HG02943 (cell line): ENCODE measurements at regions not wholly inside any gene's neighbourhood (a gene's known extent, or its start where the extent isn't known, plus 50 kb on each side); places are given as distances from the start of the nearest gene placed in this dataset.
"Not testable (repeated sequence)": the region's sequence is repeated elsewhere in the genome, so short reads cannot be mapped to it uniquely, and the experiment has no call there.

Source experiments
- ATAC-seq: cut with Tn5 transposase; IDR thresholded peaks from one replicate; pipeline ENCODE4 v1.9.1; 2021; ENCODE audit warnings: mild to moderate bottlenecking, low read depth, moderate library complexity; ENCODE audit not compliant: unreplicated experiment

DNA sequence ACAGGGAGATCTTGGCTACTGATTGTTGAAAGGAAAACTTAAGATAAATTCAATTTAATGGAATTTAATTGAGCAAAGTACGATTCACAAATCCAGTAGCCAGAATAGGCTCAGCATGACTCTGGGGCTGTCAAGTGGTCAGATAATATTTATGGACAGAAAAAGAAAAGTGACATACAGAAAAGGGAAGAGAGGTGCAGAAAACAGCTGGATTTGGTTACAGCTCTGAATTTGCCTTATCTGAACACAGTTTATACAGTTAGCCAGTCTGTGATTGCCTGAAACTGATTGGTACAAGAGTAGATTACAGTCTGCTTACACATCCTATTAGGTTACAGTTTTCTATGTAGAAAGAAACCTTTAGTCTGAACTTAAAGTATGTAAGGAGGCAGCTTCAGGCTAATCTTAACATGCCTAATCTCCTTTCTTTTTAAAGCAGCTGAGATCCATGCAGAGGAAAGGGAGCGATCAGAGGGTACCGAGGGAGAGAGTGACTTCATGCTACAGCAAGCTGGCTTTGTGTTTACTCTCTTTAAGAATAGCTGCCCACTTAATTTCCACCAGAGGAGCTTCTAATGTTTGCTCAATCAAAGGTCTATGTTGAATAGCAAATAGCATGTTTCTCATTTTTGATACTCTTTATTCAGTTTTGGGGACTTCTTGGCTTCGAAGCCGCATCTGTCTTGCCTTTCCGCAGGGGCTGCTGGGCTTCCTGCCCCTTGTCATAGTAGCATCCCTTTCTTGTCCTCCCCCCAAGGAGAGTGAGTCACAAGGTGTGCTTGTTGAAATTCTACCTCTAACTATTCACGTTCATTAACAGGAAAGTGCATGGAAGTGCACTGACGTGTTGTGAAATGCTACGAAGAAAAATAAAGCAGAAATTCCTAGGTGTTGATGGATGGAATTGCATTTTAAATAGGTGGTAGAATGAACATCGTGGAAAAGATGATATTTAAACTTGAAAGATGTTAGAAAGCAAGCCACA, 761.2 kb downstream of the TAF11L14 start:
- ATAC-seq, result no peak

DNA sequence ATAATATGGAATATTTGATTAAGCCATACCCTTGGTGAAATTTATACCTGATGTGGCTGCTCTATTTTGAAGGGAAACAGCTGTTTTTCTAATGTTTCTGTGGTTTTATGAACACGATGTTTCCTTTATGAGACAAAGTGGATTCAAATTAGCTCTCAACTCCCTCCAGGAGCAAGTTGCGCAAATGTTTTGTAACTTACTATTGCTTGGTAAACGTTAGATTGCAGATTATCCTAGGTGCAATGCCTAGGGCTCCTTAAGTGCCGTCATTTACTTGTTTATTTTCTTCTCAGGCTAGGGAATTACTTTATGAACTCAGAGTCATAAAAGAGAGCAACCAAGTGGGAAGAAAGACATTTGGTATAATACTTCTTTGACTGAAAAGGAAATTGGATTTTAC, 763.1 kb downstream of the TAF11L14 start:
- no peak for ATAC-seq

DNA sequence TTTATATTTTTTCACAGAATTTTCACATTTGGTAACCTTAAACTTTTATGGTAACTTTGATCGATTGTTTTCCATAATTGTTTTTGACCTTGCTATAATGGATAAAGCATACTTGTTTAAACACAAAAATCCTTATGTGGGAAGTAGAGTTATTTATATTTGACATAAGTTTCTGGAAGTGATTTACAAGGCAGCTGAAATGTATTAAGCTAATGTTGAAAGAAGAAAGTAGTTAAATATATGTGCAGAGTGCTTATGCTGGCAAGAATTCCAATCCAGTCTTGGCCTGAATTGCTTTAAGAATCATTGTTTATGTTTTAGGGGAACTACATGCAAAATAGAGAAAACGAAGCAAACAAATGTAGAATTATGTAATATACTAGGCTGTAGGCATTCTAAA, 763.6 kb downstream of the TAF11L14 start:
- ATAC-seq, result no peak

DNA sequence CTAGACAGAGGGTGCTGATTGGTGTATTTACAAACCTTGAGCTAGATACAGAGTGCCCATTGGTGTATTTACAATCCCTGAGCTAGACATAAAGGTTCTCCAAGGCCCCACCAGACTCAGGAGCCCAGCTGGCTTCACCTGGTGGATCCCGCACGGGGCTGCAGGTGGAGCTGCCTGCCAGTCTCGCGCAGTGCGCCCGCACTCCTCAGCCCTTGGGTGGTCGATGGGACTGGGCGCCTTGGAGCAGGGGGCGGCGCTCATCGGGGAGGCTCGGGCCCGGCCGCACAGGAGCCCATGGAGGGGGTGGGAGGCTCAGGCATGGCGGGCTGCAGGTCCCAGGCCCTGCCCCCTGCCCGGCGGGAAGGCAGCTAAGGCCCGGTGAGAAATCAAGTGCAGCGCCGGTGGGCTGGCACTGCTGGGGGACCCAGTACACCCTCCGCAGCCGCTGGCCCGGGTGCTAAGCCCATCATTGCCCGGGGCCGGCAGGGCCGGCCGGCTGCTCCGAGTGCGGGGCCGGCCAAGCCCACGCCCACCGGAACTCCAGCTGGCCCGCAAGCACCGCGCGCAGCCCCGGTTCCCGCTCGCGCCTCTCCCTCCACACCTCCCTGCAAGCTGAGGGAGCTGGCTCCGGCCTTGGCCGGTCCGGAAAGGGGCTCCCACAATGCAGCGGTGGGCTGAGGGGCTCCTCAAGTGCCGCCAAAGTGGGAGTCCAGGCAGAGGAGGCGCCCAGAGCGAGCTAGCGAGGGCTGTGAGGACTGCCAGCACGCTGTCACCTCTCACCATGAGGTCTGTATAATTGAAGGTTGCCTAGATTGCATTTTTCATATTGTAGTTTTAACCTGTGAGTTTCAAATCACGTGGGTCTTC, 765.4 kb downstream of the TAF11L14 start:
- ATAC-seq, result not testable (repeated sequence)

DNA sequence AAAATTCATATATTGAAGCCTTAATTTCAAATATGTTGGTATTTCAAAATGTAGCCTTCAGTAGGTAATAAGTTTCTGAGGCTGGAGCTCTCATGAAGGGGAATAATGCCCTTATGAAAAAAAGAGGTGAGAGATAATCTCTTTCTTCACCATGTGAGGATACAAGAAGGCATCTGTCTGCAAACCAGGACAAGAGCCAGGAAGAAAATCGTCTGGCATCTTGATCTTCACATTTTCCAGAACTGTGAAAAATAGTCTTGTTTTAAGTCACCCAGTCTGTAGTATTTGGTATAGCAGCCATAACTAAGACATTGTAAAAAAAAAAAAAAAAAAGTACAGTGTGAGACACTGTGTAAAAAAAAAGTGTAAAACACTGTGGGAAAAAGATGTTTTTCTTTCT, 768.9 kb downstream of the TAF11L14 start:
- no peak for ATAC-seq

DNA sequence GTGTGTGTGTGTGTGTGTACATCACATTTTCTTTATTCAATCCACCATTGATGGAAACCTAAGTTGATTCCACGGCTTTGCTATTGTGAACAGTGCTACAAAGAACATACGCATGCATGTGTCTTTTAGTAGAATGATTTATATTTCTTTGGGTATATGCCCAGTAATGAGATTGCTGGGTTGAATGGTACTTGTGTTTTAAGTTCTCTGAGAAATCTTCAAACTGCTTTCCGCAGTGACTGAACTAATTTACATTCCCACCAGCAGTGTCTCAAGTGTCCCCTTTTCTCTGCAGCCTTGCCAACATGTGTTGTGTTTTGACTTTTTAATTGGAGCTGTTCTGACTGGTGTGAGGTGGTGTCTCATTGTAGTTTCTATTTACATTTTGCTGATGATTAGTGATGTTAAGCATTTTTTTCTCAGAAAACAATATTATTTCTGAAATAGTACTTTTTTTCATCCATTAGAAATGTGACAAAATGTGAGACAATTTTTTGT, 769.7 kb downstream of the TAF11L14 start:
- no peak for ATAC-seq

DNA sequence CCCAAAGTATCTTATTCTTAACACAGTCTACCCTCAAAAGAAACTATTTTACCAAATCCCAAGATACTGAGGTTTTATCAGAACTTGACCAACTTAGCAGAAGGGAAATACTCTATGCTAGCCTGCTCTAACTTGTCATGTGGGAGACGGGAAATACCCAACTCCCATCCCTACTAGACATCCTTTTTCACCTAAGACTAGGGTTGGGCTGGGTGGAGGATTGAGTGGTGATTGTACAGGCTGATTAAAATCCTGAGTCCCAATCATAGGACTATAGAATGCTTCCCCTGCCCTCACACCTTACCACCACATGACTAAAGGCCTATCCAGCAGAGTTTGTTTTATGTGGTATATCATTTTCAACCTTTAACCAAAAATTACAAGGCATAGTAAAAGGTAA, 786.5 kb downstream of the TAF11L14 start:
- ATAC-seq, result no peak

DNA sequence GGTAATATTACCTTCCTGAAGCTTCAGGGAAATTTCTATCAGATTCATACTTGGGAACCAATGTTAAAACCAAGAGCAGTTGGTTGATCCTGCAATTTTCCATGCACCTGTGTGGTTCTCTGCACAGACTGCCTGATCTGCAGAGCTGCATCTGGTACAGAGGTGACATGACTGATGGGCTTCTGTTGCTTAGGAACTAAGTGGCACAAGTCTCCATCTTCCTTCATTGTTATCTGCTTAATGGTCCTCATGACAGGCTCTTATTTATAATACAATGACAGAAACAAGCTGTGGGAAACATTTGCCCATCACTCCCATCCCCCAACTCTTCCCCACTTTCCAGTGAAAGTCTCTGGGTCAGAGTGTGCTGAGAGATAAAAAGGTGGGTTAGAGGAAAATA, 799.1 kb downstream of the TAF11L14 start:
- no peak for ATAC-seq

DNA sequence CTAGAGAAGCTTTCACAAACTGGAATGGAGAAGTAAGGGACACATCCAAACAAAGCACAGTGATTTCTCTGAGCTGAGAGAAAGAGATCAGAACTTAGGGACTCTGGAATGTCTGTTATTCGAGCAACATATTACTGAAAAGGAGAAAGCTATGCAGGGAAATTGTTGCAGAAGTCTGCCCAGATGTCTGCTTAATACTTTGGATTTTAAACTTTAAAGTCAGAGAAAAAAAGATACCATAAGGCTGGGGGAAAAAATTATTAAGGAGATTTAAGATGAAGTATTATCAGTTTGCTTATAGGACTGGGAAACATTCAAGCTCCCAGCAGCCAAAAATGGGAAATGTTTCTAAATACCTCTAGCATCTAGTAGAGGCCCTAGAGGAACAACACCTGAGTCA, 803.9 kb downstream of the TAF11L14 start:
- ATAC-seq, result no peak

DNA sequence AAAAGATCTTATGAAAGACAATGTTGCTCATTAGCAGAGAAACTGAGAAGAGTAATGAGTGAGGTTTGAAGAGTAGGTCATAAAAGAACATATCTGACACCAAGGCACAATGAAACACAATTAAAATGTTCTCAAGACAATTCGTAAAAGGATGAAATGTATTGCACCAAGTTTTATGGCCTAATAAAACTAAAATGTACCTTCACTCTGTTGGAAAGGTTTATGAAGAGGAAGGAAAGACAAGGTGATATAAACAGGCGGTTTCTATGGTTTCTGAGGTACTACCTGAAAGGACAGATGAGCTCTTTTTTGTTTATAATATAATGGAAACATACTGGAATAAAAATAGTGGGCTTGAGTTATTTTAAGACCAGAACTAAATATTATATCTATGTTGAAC, 821.3 kb downstream of the TAF11L14 start:
- no peak for ATAC-seq

DNA sequence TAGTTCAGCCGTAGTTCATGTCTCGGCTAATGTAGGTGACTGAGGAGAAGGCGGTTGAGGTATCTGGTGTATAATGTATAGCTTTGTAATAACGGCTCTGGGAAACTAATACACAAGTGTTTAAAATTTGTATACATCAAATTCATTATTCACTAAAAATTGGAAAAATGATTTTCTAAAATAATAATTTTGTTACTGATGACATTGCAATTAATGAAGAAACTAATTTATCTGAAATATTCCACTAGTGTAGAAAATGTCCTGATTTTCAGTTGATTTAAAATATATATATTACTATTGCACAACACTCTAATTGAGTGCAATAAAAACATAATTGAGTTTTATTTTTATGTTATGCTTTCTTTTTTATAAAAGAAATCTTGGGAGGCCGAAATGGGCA, 823.0 kb downstream of the TAF11L14 start:
- no peak for ATAC-seq

DNA sequence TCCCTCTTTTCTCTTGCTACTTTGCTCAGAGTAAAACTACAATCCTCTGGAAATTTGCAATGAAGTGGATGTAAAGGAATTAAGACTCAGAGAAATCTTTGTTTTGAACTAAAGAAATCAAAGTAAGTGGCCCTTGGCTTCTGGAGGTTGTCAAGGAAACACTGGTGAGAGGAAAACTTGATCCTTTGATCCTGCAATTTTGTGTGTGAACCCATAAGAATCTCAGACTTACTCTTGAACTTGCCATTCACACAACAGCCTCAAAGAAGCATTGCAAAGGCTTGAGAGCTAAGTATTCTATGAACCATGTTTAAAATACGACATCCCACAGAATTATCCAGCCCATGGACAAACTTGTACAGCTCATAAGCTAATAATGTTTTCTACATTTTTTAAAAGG, 827.5 kb downstream of the TAF11L14 start:
- no peak for ATAC-seq

DNA sequence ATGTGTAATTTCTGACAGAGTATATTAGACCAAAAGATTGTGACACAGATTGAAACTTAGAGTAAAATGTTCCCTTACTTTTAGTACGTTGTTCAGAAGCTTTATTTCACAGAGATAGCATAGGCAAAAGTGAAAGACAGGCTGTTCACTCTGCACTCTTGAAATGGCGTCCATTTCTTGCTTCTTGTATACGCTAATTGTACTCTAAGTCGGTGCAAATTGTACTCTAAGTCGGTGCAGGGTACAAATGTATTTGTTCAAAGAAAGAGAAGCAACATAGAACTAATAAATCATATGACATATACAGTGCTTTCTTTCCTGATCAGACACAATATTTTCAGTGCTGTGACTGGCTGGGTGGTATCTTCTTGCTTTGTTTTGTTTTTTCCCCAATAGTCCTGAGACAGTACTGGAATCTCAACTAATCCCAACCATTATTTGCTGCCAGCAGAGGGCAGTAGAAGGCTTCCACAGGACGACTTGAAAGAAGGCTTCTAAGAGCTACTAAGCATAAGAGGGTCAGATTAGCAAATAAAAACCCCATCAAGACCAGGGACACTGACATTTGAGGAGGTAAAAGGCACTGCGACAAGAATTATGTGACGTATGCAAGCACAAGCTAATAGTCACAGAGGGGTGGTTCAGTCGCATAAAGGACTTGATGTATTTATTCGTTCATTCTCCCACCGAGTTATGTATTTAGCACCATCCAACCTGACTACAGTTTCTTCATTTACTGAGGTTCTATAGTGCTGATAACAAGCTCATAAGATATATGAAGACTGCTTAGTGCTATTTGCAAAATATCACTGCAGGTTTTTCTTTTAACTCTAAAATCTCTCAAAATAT, 831.8 kb downstream of the TAF11L14 start:
- ATAC-seq, result peak; percentile 87

DNA sequence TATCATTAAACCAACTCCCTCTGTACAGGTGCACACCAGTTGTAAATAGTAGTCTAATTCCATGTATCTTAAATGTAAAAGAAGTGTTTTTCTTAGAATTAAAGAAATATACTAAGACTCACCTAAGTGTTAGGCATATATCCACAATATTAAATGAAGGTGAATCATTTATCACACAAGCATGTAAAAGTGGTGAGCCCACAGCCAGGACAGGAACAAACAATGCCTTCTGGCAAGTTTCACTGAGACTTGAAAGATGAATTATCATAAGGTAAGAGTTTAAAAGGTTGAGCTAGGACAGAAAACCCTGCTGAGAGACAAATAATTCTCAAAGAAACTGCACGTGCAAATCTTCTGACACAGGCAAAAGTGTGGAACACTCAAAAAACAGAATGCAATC, 832.5 kb downstream of the TAF11L14 start:
- ATAC-seq, result no peak

DNA sequence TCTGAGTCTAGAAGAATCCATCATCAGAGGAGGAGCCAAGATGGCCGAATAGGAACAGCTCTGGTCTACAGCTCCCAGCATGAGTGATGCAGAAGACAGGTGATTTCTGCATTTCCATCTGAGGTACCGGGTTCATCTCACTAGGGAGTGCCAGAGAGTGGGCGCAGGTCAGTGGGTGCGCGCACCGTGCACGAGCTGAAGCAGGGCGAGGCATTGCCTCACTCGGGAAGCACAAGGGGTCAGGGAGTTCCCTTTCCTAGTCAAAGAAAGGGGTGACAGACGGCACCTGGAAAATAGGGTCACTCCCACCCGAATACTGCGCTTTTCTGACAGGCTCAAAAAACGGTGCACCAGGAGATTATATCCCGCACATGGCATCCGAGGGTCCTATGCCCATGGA, 837.5 kb downstream of the TAF11L14 start:
- ATAC-seq, result not testable (repeated sequence)

DNA sequence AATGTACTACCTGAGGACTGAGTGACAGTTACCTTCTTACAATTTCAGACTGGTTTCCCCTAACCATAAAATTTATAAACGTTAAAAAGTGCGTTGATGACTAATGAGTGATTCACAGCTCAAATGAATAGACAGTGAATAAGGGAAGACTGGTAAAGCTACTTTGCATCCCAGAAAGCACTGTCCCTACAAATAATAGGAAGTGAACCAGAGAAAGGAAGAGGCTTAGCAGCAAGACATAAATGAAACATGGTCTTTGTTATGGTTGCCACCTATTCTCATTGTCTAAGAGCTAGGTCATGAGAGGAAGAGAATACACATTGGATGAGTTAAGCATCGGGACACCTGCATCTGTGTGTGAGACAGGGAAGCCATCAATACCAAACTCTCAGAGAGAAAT, 849.2 kb downstream of the TAF11L14 start:
- no peak for ATAC-seq

DNA sequence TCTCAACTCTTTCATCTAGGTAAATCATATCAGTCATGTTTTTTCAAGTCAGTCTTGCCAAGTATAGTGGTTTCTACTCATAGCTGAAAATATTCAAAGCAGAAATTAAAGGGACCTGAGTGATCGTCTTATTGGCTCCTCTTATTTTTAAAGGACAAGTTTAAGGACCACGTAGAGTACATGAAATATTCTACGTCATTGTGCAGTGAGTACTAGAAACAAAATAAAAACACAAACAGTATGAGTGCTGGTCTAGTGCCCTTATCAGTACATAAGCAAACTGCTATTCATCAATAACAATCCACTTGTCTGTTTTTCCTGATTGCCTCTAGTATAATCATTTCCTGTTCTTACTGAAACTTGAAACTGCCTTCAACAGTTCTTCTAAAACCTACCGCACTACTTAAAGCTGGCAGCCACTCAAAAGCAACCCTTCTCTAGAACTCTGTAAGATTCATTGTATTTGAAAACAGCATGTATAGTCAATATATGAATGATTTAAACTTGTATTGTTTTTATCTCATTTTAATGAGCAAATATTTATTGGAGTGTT, 853.7 kb downstream of the TAF11L14 start:
- ATAC-seq, result no peak

DNA sequence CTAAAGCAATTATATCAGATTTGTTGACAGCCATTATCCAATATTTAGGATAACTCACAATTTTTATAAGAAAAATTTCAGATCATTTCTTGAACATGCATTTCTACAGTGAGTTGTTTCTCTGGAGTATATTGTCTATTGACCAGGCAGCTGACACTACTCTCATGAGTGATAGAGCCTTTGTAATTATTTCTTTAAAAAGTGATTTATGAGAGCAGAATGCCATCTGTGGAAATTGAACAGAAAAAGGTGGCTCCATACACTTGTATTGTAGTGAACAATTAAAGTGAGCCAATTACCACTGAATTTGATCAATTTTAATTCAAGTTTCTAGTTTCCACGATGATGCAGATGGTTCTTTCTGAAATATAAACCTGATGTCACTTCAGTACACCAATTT, 855.4 kb downstream of the TAF11L14 start:
- no peak for ATAC-seq

DNA sequence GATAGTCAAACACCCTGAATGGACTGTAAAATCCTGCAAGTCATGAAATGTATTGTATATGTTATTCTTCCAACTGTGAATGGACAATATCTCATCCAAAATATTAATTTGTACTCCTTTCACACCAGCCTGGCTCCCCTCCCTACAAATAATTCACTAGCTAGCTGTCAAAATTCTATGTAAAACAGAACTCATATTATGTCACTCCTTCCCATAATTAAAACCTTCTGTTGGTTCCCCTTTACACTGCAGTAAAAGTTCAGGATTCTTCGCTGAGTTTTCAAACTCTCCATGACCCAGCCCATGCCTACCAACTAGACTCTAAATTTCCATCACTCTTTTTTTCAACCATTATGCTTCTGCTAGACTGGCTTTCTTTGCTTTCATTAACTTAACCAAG, 857.1 kb downstream of the TAF11L14 start:
- no peak for ATAC-seq

DNA sequence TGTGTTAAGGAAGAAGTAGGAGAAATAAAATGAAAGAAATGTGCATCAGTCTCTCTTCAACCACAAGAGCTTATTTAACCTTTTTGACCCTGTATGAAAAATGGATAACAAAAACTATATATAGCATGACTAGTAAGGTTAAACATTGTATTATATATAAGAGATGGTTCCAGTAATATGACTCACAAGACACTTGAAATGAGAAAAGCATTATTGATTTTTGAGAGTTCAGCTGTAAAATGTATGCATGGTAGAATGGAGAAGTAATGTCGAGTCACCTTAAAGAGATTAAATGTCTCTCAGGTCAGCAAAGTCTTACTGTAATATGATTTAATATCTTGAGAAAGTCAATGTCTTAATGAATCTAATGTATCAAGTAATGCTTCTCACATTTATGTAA, 860.9 kb downstream of the TAF11L14 start:
- ATAC-seq, result no peak
